Aorta (tissue), 5 donors: ENCODE measurements at regions not wholly inside any gene's neighbourhood (a gene's known extent, or its start where the extent isn't known, plus 50 kb on each side); places are given as distances from the start of the nearest gene placed in this dataset.

Source experiments
- ATAC-seq: fragments of 200-7000 bp; cut with Tn5 transposase; one replicate; pipeline ENCODE4 v1.9.1; 2022; ENCODE audit warnings: moderate library complexity; ENCODE audit not compliant: low FRiP score
- DNase-seq, 2 donors: peaks; one replicate each; pipeline ENCODE4 v3.0.0-alpha.2; 2020
- H3K27ac ChIP-seq, 2 donors: one replicate each; pipeline ENCODE4 v1.5.1; 2013; ENCODE audit warnings: low read length in 2 of 2, mild to moderate bottlenecking in 2 of 2, moderate library complexity in 2 of 2, control low read depth in 1 of 2, inconsistent platforms in 1 of 2, low read depth in 1 of 2
- H3K27me3 ChIP-seq, 2 donors: one replicate each; pipeline ENCODE4 v1.6.1; 2013; ENCODE audit warnings: control low read depth in 1 of 2, low read length in 1 of 2, mild to moderate bottlenecking in 1 of 2, moderate library complexity in 1 of 2; ENCODE audit not compliant: insufficient read depth in 2 of 2, control insufficient read depth in 1 of 2
- H3K36me3 ChIP-seq, 2 donors: one replicate each; pipeline ENCODE4 v1.6.1; 2013; ENCODE audit warnings: control low read depth in 1 of 2, low read length in 1 of 2, mild to moderate bottlenecking in 1 of 2; ENCODE audit not compliant: insufficient read depth in 2 of 2, control insufficient read depth in 1 of 2
- H3K4me1 ChIP-seq, 2 donors: one replicate each; pipeline ENCODE4 v1.6.1; 2013; ENCODE audit warnings: low read length in 2 of 2, control low read depth in 1 of 2, mild to moderate bottlenecking in 1 of 2, moderate library complexity in 1 of 2; ENCODE audit not compliant: insufficient read depth in 2 of 2, control insufficient read depth in 1 of 2
- H3K4me3 ChIP-seq, 2 donors: one replicate each; pipeline ENCODE4 v1.5.1; 2013; ENCODE audit warnings: low read length in 2 of 2, control low read depth in 1 of 2, mild to moderate bottlenecking in 1 of 2
- H3K9me3 ChIP-seq: one replicate; pipeline ENCODE4 v1.6.1; 2013; ENCODE audit warnings: mild to moderate bottlenecking, low read length; ENCODE audit not compliant: control insufficient read depth
- WGBS, 2 donors: extraction: QIAGEN DNeasy Blood & Tissue Kit; methylation state at CpG; one replicate each; pipeline ENCODE4 v1.1.7; 2013; 5-methylcytosine and 5-hydroxymethylcytosine counted together
- intact Hi-C, 2 donors: fragments of 100-400 bp; cut with DNase I; formaldehyde crosslinking; loops; one replicate each; pipeline versions ENCODE4 v1.14.2 to v1.15.0; 2022
- donor health status: healthy with polysubstance abuse.
- donor health status: Bipolar disorder and iron deficiency.
- donor health status: DM: no; HTN: no; CAD: no.
- donor health status: DM: no; HTN: no; CAD: no.
- donor health status: DM: yes; HTN: yes; CAD: no.

DNA sequence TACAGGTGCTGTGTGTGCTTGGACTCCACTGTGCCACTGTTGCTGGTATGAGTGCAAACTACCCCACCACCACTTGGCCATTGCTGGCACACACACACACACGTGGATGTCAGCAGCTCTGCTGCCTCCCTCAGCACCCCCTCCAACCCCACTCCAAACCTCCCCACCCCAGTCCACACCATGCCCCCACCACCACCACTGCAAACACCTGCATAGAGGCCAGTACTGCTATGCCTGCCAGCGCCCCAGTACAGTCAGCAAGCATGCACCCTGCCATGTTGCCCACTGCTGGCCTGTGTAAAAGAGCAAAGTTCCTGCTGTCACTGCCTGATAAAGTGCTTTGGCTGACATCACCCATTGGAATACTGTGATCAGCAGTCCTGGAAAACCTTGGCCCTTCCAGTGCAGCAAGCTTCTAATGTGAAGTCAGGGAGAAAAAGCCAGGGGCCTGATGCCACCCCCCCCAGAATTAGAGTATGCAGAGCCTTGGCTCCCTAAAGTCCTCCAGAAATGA, 519.2 kb upstream of the PCDH15 start:
- no peak overlapping the region for H3K4me3 ChIP-seq
- no peak overlapping the region for H3K27ac ChIP-seq
- H3K9me3 ChIP-seq: no peaks in the 10 kb centered on the region
- H3K27me3 ChIP-seq: no peaks in the 10 kb centered on the region
- intact Hi-C loops: no loop called here
- no peaks in the 10 kb centered on the region for H3K4me1 ChIP-seq
- ATAC-seq: no peak
- no peaks in the 10 kb centered on the region for H3K36me3 ChIP-seq
- peak in 1 of 2 donors; percentile 53 for DNase-seq
- 72 to 78% methylated on average over 2 of the region's 2 CpGs for WGBS, 2 donors

DNA sequence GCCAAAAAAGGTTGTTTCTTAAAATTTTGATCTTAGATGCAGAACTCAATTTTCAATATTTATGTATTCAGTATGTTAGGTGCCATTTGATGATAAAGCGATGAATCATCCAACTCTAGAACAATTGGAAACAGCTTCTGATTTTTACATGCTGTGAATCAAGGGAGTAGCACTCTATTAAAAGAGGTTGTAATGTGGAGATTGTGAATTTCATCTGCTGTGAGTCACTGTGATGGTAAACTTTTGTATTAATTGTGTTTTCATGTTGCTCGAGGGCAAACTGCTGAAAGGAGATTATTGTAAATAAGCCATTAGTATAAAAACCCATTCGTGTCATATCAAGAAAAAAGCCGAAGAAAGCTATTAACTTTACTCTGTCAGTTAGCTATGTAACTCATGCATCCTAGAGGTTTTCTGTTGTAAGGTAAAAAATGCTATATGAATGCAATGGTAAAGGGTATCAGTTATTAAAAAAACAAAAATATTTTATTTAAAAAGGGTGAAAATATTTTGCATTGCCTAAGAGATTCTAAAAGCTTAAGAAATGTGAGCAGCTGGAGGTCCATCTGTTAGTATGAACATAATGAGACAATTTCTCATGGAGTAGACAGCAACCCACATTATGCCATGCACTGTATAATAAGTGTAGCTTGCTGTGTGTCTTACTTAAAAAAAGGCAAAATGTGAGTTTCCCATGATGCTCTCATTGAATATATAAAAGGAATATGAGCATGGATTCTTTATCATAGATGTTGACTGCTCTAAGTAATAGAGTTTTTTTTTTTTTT, 511.0 kb upstream of the PCDH15 start:
- no peak for ATAC-seq
- 64 to 72% methylated on average over 4 of the region's 4 CpGs for WGBS, 2 donors

DNA sequence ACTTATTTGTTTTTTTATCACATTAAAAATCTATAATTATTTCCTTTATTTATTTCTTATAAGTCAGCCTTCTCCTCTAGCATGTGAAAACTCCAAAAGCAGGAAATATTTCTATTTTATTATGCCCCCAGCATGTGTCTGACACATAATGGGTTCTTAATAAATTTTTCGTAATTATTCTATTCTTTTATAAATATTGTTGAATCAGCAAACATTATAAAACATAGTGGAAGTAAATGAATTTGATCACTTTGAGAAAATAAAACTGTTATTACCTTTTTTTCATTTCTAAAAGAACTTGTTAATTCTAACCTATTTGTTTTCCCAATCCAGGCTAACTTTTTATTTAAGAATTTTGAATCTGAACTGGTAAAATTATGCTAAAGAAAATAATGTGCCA, 509.1 kb upstream of the PCDH15 start:
- Histone ChIP-seq H3K27ac (no peak overlapping the region), H3K36me3 (no peaks in the 10 kb centered on the region), H3K4me1 (no peaks in the 10 kb centered on the region), H3K4me3 (no peak overlapping the region), H3K9me3 (no peaks in the 10 kb centered on the region), H3K27me3 (no peaks in the 10 kb centered on the region)
- intact Hi-C loops: no loop called here
- no peak for ATAC-seq
- WGBS, 2 donors: 83% methylated on average over 1 of the region's 1 CpG
- no peak for DNase-seq

More for the DNA sequence above, 511.0 kb upstream of the PCDH15 start:
- DNase-seq: no peak
- Histone ChIP-seq H3K9me3 (no peaks in the 10 kb centered on the region), H3K27ac (no peak overlapping the region), H3K4me3 (no peak overlapping the region), H3K4me1 (no peaks in the 10 kb centered on the region), H3K27me3 (no peaks in the 10 kb centered on the region), H3K36me3 (no peaks in the 10 kb centered on the region)
- intact Hi-C loops: no loop called here

DNA sequence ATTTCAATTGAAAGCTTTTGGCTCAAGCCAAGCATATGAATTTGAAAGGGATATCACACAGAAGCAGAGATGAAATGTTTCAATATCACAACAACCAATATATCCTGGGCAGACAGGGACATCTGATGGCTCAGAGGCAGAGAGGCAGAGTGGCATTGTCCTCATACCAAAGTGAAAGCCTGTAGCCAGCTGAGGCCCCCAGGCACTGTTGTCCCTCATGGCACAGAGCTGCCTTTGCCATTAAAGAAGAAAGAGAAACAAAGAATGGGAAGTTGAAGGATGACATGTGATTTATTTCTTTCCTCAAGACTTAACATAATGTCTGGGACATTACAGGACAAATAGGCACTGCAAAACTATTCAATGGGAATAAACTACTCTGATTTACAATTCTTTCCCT, 504.3 kb upstream of the PCDH15 start:
- no peaks in the 10 kb centered on the region for H3K4me1 ChIP-seq
- intact Hi-C loops: no loop called here
- H3K4me3 ChIP-seq: no peak overlapping the region
- no peak for ATAC-seq
- H3K36me3 ChIP-seq: no peaks in the 10 kb centered on the region
- H3K27ac ChIP-seq: no peak overlapping the region
- DNase-seq: no peak
- no peaks in the 10 kb centered on the region for H3K9me3 ChIP-seq
- no peaks in the 10 kb centered on the region for H3K27me3 ChIP-seq

DNA sequence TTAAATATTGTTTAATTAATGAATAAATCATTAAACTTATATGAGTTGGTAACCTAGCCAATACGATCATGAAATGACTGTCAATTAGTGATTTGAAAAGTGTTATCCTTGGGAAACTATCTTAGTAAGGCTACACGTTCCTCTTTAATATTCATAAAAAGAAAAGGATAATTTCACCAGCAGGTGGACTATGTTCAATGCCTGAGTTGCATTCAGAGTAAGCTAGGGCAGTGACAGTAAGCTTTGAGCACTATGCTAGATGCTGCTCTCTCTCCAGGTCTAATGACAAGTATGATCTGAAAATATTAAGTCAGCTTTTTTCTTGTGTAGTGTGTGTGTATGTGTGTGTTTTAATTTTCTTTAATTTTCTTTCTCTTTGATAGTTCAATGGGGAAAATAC, 486.3 kb upstream of the PCDH15 start:
- ATAC-seq (no peak), DNase-seq (no peak)
- Histone ChIP-seq H3K27me3 (no peaks in the 10 kb centered on the region), H3K4me1 (no peaks in the 10 kb centered on the region), H3K9me3 (no peaks in the 10 kb centered on the region), H3K36me3 (no peaks in the 10 kb centered on the region), H3K4me3 (no peak overlapping the region), H3K27ac (no peak overlapping the region)
- intact Hi-C loops: no loop called here
- 52 to 60% methylated on average over 2 of the region's 2 CpGs for WGBS, 2 donors

DNA sequence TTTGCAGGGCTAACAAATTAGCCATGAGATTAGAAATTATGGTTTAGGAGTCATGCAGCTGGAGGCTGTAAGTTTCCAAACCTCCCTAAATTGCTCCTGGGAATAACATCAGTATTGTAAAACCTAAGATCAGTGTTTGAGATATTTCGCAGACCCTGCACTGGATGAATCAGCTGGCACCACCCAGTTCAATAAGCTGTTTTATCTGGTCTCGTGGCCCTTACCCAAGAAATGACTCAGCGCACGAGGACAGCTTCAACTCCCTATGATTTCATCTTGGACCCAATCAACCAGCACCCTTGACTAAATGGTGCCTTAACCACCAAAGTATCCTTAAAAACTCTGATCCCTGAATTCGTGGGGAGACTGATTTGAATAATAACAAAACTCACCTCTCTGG, 482.0 kb upstream of the PCDH15 start:
- H3K27me3 ChIP-seq: no peaks in the 10 kb centered on the region
- no peaks in the 10 kb centered on the region for H3K9me3 ChIP-seq
- no peak overlapping the region for H3K27ac ChIP-seq
- ATAC-seq (no peak), DNase-seq (no peak)
- no peaks in the 10 kb centered on the region for H3K4me1 ChIP-seq
- WGBS, 2 donors: 73 to 75% methylated on average over 5 of the region's 5 CpGs
- H3K36me3 ChIP-seq: no peaks in the 10 kb centered on the region
- intact Hi-C loops: no loop called here
- no peak overlapping the region for H3K4me3 ChIP-seq

DNA sequence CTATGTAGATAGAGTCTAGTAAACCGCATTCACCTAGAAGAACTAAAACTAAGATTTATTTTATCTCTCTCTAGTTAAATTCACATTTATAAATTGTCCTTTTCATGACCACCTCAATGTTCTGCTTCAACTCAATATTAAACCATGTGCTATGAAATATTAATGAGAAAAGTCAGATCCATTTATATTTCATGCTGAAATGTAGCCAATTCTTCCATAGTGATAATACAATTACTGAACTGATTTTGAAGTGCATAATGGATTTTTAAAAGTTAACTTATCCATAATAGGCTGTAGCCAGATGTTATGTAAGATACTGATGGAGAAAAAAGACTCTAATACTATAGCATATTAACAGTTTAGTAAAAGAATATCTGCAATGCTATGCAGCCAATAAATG, 479.7 kb upstream of the PCDH15 start:
- no peak overlapping the region for H3K27ac ChIP-seq
- no peaks in the 10 kb centered on the region for H3K4me1 ChIP-seq
- intact Hi-C loops: no loop called here
- no peak for ATAC-seq
- H3K36me3 ChIP-seq: no peaks in the 10 kb centered on the region
- WGBS, 2 donors: 93 to 96% methylated on average over 1 of the region's 1 CpG
- DNase-seq: no peak
- H3K4me3 ChIP-seq: no peak overlapping the region
- no peaks in the 10 kb centered on the region for H3K27me3 ChIP-seq
- no peaks in the 10 kb centered on the region for H3K9me3 ChIP-seq

DNA sequence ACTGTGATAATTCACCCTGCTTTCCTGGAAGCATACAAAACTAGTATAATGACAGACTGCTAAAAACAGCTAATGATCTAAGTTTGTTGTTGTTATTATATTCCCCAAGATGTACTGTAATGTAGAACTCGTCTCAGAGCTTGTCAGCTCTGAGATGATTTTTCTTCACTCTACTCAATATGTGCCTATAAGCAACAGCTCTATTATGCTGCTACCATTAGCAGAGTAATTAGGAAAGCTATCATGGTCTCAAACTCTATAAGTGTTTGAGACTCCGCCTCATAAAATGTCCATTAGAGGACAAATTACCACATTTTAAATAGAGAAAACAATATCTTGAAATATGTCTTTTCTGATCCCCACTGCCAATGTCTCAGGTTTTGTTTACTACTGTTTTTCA, 476.5 kb upstream of the PCDH15 start:
- ATAC-seq: no peak
- intact Hi-C loops: no loop called here
- no peak overlapping the region for H3K4me3 ChIP-seq
- no peak overlapping the region for H3K27ac ChIP-seq
- no peaks in the 10 kb centered on the region for H3K27me3 ChIP-seq
- H3K36me3 ChIP-seq: no peaks in the 10 kb centered on the region
- no peaks in the 10 kb centered on the region for H3K9me3 ChIP-seq
- no peak for DNase-seq
- H3K4me1 ChIP-seq: no peaks in the 10 kb centered on the region
- 61 to 66% methylated on average over 2 of the region's 2 CpGs for WGBS, 2 donors

DNA sequence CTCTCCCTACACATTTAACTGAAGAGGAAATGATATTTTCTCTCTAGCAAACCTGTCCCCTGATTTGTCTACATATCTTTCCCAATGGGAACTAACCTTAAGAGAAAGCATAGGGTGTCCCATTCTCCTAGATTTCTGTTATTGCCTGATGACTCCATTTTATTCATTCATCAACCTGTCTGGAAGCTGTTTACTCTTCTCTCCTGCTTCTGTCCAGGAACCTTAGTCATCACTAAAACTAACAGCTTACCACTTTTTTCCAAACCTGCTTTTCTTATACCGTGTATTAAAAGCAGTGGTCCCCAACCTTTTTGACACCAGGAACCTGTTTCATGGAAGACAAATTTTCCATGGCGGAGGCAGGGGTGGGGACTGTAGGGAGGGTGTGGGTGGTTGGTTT, 473.3 kb upstream of the PCDH15 start:
- H3K4me1 ChIP-seq: no peaks in the 10 kb centered on the region
- no peak overlapping the region for H3K4me3 ChIP-seq
- H3K27ac ChIP-seq: no peak overlapping the region
- whole genome bisulfite sequencing, 2 donors: 75 to 76% methylated on average over 2 of the region's 2 CpGs
- H3K36me3 ChIP-seq: no peaks in the 10 kb centered on the region
- DNase-seq (no peak), ATAC-seq (no peak)
- H3K9me3 ChIP-seq: no peaks in the 10 kb centered on the region
- intact Hi-C loops: no loop called here
- no peaks in the 10 kb centered on the region for H3K27me3 ChIP-seq
